HEK293T (cell line): ENCODE measurements at regions not wholly inside any gene's neighbourhood (a gene's known extent, or its start where the extent isn't known, plus 50 kb on each side); places are given as distances from the start of the nearest gene placed in this dataset.

Source experiments
- CTCF ChIA-PET: fragments of 350-600 bp; formaldehyde crosslinking; extraction: SDS; loops from one replicate; lab custom pipeline; 2021; ENCODE audit warnings: antibody characterized with exemption, inconsistent platforms; lab: Yijun Ruan, JAX
- POLR2A ChIA-PET: fragments of 350-600 bp; formaldehyde crosslinking; extraction: SDS; loops from one replicate; lab custom pipeline; 2020; ENCODE audit warnings: antibody characterized with exemption, inconsistent platforms; lab: Yijun Ruan, JAX
- DNase-seq: peaks from one replicate; pipeline ENCODE4 v3.0.0; 2012; ENCODE audit warnings: mixed read lengths; ENCODE audit errors: extremely low spot score
- ARNT ChIP-seq: fragments of 450-650 bp; IDR thresholded peaks from 2 replicates; pipeline ENCODE4 v1.6.1; 2017; ENCODE audit warnings: mild to moderate bottlenecking
- BHLHE40 ChIP-seq: fragments of 450-650 bp; IDR thresholded peaks from 2 replicates; pipeline ENCODE4 v1.6.1; 2016; ENCODE audit warnings: mild to moderate bottlenecking, moderate library complexity, borderline replicate concordance
- CTBP1 ChIP-seq: fragments of 450-650 bp; IDR thresholded peaks from 2 replicates; pipeline ENCODE4 v1.6.1; 2016; ENCODE audit warnings: borderline replicate concordance
- ELF4 ChIP-seq: fragments of 450-650 bp; IDR thresholded peaks from 2 replicates; pipeline ENCODE4 v1.6.1; 2017; ENCODE audit warnings: antibody characterized with exemption
- FOXA1 ChIP-seq: fragments of 450-650 bp; IDR thresholded peaks from 2 replicates; pipeline ENCODE4 v1.6.1; 2016; ENCODE audit warnings: mild to moderate bottlenecking
- FOXK2 ChIP-seq: fragments of 450-650 bp; IDR thresholded peaks from 2 replicates; pipeline ENCODE4 v1.6.1; 2016; ENCODE audit warnings: mild to moderate bottlenecking
- FOXM1 ChIP-seq: fragments of 450-650 bp; IDR thresholded peaks from 2 replicates; pipeline ENCODE4 v1.6.1; 2017; ENCODE audit warnings: mild to moderate bottlenecking, borderline replicate concordance
- HDGF ChIP-seq: fragments of 450-650 bp; IDR thresholded peaks from 2 replicates; pipeline ENCODE4 v1.6.1; 2017; ENCODE audit warnings: antibody characterized with exemption, borderline replicate concordance
- L3MBTL2 ChIP-seq: fragments of 450-650 bp; conservative IDR thresholded peaks from 2 replicates; pipeline ENCODE4 v1.6.1; 2016; ENCODE audit warnings: mild to moderate bottlenecking
- LEF1 ChIP-seq: fragments of 450-650 bp; IDR thresholded peaks from 2 replicates; pipeline ENCODE4 v1.6.1; 2017; ENCODE audit warnings: mild to moderate bottlenecking, borderline replicate concordance
- NFRKB ChIP-seq: fragments of 450-650 bp; IDR thresholded peaks from 2 replicates; pipeline ENCODE4 v1.6.1; 2016; ENCODE audit warnings: mild to moderate bottlenecking, moderate library complexity
- SP1 ChIP-seq: fragments of 450-650 bp; IDR thresholded peaks from 2 replicates; pipeline ENCODE4 v1.6.1; 2017
- SUZ12 ChIP-seq: fragments of 450-650 bp; IDR thresholded peaks from 2 replicates; pipeline ENCODE4 v1.6.1; 2016; ENCODE audit warnings: mild to moderate bottlenecking
- TARDBP ChIP-seq: fragments of 450-650 bp; IDR thresholded peaks from 2 replicates; pipeline ENCODE4 v1.6.1; 2016
- ZNF384 ChIP-seq: fragments of 450-650 bp; IDR thresholded peaks from 2 replicates; pipeline ENCODE4 v1.6.1; 2016
- TF ChIP-seq, protein P1 (sequence below): fragments of 450-650 bp; IDR thresholded peaks from 2 replicates; pipeline ENCODE4 v1.6.1; 2016

DNA sequence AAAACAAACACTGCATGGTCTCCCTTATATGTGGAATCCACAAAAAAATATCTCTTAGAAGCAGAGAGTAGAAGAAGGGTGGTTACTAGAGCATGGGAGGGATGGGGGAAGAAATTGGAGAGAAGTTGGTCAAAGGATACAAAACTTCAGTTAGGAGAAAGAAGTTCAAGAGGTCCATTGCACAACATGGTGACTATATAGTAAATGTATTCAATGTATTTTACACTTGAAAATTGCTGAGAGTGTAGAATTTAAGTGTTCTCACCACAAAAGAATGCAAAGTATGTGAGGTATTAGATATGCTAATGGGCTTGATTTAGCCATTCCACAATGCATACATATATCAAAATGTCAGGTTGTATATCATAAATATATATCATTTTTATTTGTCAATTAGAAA lies 232.0 kb upstream of the CELF2 start:
- POLR2A ChIA-PET: no interaction called here
- CTCF ChIA-PET: no interaction called here
- TF ChIP-seq SUZ12 (no peak), ZNF384 (no peak), ELF4 (no peak), CTBP1 (no peak), NFRKB (no peak), TARDBP (no peak), L3MBTL2 (no peak), ARNT (no peak), SP1 (no peak)
- TF ChIP-seq, protein P1, sequence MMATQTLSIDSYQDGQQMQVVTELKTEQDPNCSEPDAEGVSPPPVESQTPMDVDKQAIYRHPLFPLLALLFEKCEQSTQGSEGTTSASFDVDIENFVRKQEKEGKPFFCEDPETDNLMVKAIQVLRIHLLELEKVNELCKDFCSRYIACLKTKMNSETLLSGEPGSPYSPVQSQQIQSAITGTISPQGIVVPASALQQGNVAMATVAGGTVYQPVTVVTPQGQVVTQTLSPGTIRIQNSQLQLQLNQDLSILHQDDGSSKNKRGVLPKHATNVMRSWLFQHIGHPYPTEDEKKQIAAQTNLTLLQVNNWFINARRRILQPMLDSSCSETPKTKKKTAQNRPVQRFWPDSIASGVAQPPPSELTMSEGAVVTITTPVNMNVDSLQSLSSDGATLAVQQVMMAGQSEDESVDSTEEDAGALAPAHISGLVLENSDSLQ: no peak
- DNase-seq: no peak

- POLR2A ChIA-PET: no interaction called here
- CTCF ChIA-PET: no interaction called here
- TF ChIP-seq CTBP1 (no peak), SP1 (no peak), LEF1 (no peak), HDGF (no peak), FOXA1 (no peak), L3MBTL2 (no peak), NFRKB (no peak), ZNF384 (no peak), ELF4 (no peak), SUZ12 (no peak), BHLHE40 (no peak), FOXK2 (no peak)
- TF ChIP-seq, protein P1: no peak
- DNase-seq: no peak
Measured at GRCh38 chr10:10786109-10787090, 231.3 kb upstream of the CELF2 start.

GRCh38 chr10:10787586-10787985 lies 230.1 kb upstream of the CELF2 start:
- no peak for TF ChIP-seq FOXA1
- TF ChIP-seq NFRKB: no peak
- no peak for TF ChIP-seq L3MBTL2
- TF ChIP-seq CTBP1: no peak
- TF ChIP-seq SP1: no peak
- no peak for TF ChIP-seq ELF4
- TF ChIP-seq TARDBP: no peak
- TF ChIP-seq FOXM1: no peak
- TF ChIP-seq ARNT: no peak
- no peak for TF ChIP-seq BHLHE40
- no peak for TF ChIP-seq ZNF384
- TF ChIP-seq HDGF: no peak
- TF ChIP-seq FOXK2: no peak
- no peak for TF ChIP-seq LEF1
- TF ChIP-seq SUZ12: no peak
- TF ChIP-seq, protein P1: no peak
- DNase-seq: no peak
- POLR2A ChIA-PET: no interaction called here
- CTCF ChIA-PET: no interaction called here

DNA sequence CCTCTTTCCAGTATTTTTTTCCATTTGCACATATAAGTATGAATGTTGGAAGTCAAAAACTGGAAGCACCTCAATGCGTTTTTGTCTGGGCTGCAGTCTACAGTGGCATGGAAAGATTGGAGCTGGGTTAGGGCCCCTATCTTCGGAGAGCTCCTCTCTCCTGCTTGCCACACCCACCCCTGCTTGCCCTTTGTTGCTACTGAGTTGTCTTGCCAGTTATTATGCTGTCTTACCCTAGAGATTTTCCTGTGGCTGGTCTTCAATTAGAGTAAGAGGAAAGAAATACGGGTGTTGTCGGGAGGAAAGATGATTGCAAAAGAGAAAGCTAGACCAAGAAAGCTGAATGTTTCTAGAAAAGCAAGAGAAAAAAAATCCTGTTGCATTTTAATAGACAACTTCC lies 228.9 kb upstream of the CELF2 start:
- POLR2A ChIA-PET: no interaction called here
- no peak for TF ChIP-seq HDGF
- TF ChIP-seq, protein P1: no peak
- TF ChIP-seq CTBP1: no peak
- no peak for TF ChIP-seq FOXK2
- no peak for TF ChIP-seq NFRKB
- no peak for TF ChIP-seq TARDBP
- no peak for TF ChIP-seq FOXA1
- TF ChIP-seq SP1: no peak
- no peak for TF ChIP-seq ZNF384
- no peak for TF ChIP-seq LEF1
- TF ChIP-seq BHLHE40: no peak
- TF ChIP-seq FOXM1: no peak
- TF ChIP-seq ARNT: no peak
- TF ChIP-seq ELF4: no peak
- TF ChIP-seq L3MBTL2: no peak
- no peak for TF ChIP-seq SUZ12
- CTCF ChIA-PET: interaction anchor here (0.6 kb wide), 1 partner anchor 366 kb away, joined by 3 read pairs; no protein-coding TSS in a partner anchor
- DNase-seq: no peak

DNA sequence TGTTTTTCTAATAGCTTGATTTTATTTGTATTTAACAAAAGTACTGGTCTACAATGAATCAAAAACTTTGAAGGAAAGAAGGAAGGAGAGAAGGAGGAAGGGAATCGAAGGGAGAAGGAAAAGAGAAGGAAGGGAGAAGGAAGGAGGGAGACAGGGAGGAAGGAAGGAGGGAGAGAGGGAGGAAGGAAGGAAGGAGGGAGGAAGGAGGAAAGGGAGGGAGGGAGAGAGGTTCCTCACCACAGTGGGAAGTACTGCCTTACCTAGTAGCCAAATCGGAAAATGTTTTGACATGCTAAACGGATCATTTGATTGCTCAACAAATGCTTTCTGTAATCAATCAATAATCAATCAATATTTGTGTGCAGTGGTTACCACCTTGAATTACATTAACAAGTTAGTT lies 225.8 kb upstream of the CELF2 start:
- ChIA-PET POLR2A (no interaction called here), CTCF (interaction anchor here (0.7 kb wide), 1 partner anchor 468 kb away, joined by 3 read pairs; no protein-coding TSS in a partner anchor)
- TF ChIP-seq NFRKB (no peak), SUZ12 (no peak), CTBP1 (no peak), FOXM1 (no peak), L3MBTL2 (no peak), HDGF (no peak), BHLHE40 (no peak), TARDBP (no peak), ZNF384 (no peak), SP1 (no peak), FOXA1 (no peak), LEF1 (no peak), FOXK2 (no peak), ARNT (no peak), ELF4 (no peak)
- TF ChIP-seq, protein P1: no peak
- no peak for DNase-seq
